ENCODE measurements at regions not wholly inside any gene's neighbourhood (a gene's known extent, or its start where the extent isn't known, plus 50 kb on each side); places are given as distances from the start of the nearest gene placed in this dataset.

DNA sequence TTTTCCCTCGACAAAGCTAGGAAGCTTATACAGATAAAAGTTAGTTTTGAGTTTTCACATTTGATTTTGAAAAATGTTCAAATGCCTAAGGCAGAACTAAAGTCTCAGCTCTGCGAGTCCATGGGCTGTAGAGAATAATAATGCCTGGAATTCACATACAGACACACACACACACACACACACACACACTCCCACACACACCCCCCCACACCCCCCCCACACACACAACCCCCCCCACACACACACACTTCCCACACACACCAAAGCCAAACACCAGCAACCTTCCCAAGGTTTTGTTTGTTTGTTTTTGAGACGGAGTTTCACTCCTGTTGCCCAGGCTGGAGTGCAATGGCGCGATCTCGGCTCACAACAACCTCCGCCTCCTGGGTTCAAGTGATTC is 62.8 kb upstream of the EIF5 start:
- Histone ChIP-seq H4K20me1 (replicated peaks in 1 of 2; ENCODE audit: control insufficient read depth in 1 of 2, insufficient read depth in 2 of 2, low read length in 2 of 2) (no peaks in the 10 kb centered on the region), H3K9me3 (ENCODE audit: insufficient read depth in 2 of 2, low read depth in 1 of 2, low read length in 1 of 2) (no peaks in the 10 kb centered on the region; a peak in 1 of 4 replicates), H3K79me1 (ENCODE audit: low read depth, low read length) (no peaks in the 10 kb centered on the region), H4K5ac (ENCODE audit: insufficient read length, low read depth, low read length) (no peak overlapping the region), H3K4me2 (ENCODE audit: insufficient read depth in 1 of 2, low read depth in 2 of 2, low read length in 2 of 2) (no peak overlapping the region), H3K27ac (ENCODE audit: low read depth, low read length) (no peak overlapping the region), H2BK12ac (ENCODE audit: low read depth, low read length) (no peak overlapping the region), H4K8ac (ENCODE audit: extremely low read depth, insufficient read depth, low read length) (no peak overlapping the region), H2AK5ac (ENCODE audit: low read depth, low read length) (no peak overlapping the region), H3K27me3 (replicated peaks in 1 of 4; ENCODE audit: control insufficient read depth in 3 of 4, extremely low read depth in 1 of 4, insufficient read depth in 3 of 4, low read length in 3 of 4) (no peaks in the 10 kb centered on the region; a peak in 2 of 7 replicates), H3K4me1 (replicated peaks in 1 of 4; ENCODE audit: control insufficient read depth in 3 of 4, insufficient read depth in 4 of 4, low read length in 3 of 4) (no peaks in the 10 kb centered on the region; a peak in 1 of 7 replicates), H2BK120ac (replicated peaks; ENCODE audit: low read depth, low read length) (no peak overlapping the region), H2BK5ac (ENCODE audit: low read depth, low read length) (no peak overlapping the region), H2AFZ (ENCODE audit: low read length) (no peak overlapping the region), H3K79me2 (ENCODE audit: control insufficient read depth in 1 of 2, insufficient read depth in 2 of 2, low read length in 2 of 2) (no peaks in the 10 kb centered on the region), H3K23ac (ENCODE audit: insufficient read length) (no peak overlapping the region), H3K14ac (ENCODE audit: insufficient read length) (no peak overlapping the region), H3K9ac (replicated peaks in 1 of 4; ENCODE audit: extremely low read depth in 1 of 4, low read depth in 3 of 4, low read length in 3 of 4) (no peak overlapping the region), H3K4ac (replicated peaks; ENCODE audit: insufficient read length, low read depth, low read length) (no peak overlapping the region), H4K91ac (replicated peaks; ENCODE audit: insufficient read length, low read length) (no peak overlapping the region), H3K56ac (replicated peaks; ENCODE audit: insufficient read length, low read depth, low read length) (no peak overlapping the region), H3K4me3 (ENCODE audit: extremely low read depth in 1 of 4, insufficient read depth in 2 of 4, low read depth in 3 of 4, low read length in 4 of 4) (no peak overlapping the region), H3K23me2 (ENCODE audit: low read depth, low read length) (no peaks in the 10 kb centered on the region; the same call in 1 of the 2 replicates), H2BK20ac (ENCODE audit: low read length) (no peak overlapping the region), H3K36me3 (ENCODE audit: control insufficient read depth in 2 of 4, insufficient read depth in 4 of 4, low read length in 3 of 4) (no peaks in the 10 kb centered on the region), H2BK15ac (ENCODE audit: low read length) (no peak overlapping the region), H3K18ac (ENCODE audit: extremely low read depth, low read length) (no peak overlapping the region)
- no peak for FAIRE-seq
- CTCF ChIA-PET (ENCODE audit: partially characterized antibody), result interaction anchor here (0.7 to 1.6 kb wide), 4 partner anchors 10 to 166 kb away, joined by 3 to 5 read pairs (median 3); no protein-coding TSS in a partner anchor
- 96% methylated on average over 7 of the region's 7 CpGs; no CpG with 5 or more reads in 1 of the 2 experiments for WGBS, 2 experiments (ENCODE audit: extremely low coverage in 1 of 2, insufficient coverage in 1 of 2, insufficient read length in 1 of 2, insufficient replicate concordance in 2 of 2, low coverage in 1 of 2, low lambda C conversion rate in 2 of 2, missing lambda C conversion rate in 1 of 2)
- no peak for DNase-seq (ENCODE audit: low read depth in 1 of 2, low spot score in 2 of 2)
- POLR2A ChIA-PET (ENCODE audit: partially characterized antibody), result no interaction called here
- TF ChIP-seq CHD1 (IDR thresholded peaks at IDR 0.05; ENCODE audit: low read depth, low read length) (no peak), ATF3 (IDR thresholded peaks at IDR 0.05; ENCODE audit: insufficient read depth, low read depth, low read length) (no peak), CEBPB (IDR thresholded peaks at IDR 0.05; ENCODE audit: low read depth, low read length) (no peak), POLR2AphosphoS5 (IDR thresholded peaks at IDR 0.05; ENCODE audit: low read depth, low read length) (no peak), KDM1A (IDR thresholded peaks at IDR 0.05; ENCODE audit: borderline replicate concordance, low read length) (no peak), KDM5A (IDR thresholded peaks at IDR 0.05; ENCODE audit: low read length) (no peak), RFX5 (IDR thresholded peaks at IDR 0.05; ENCODE audit: borderline replicate concordance, low read depth, low read length) (no peak), POU5F1 (IDR thresholded peaks at IDR 0.05; ENCODE audit: low read depth, low read length) (no peak), E2F6 (IDR thresholded peaks at IDR 0.05) (no peak), BRCA1 (IDR thresholded peaks at IDR 0.05; ENCODE audit: low read depth, low read length) (no peak), CREB1 (IDR thresholded peaks at IDR 0.05) (no peak)
- TF ChIP-seq, protein P1, sequence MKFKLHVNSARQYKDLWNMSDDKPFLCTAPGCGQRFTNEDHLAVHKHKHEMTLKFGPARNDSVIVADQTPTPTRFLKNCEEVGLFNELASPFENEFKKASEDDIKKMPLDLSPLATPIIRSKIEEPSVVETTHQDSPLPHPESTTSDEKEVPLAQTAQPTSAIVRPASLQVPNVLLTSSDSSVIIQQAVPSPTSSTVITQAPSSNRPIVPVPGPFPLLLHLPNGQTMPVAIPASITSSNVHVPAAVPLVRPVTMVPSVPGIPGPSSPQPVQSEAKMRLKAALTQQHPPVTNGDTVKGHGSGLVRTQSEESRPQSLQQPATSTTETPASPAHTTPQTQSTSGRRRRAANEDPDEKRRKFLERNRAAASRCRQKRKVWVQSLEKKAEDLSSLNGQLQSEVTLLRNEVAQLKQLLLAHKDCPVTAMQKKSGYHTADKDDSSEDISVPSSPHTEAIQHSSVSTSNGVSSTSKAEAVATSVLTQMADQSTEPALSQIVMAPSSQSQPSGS (IDR thresholded peaks at IDR 0.05; ENCODE audit: low read length), result no peak
